ENCODE measurements at regions not wholly inside any gene's neighbourhood (a gene's known extent, or its start where the extent isn't known, plus 50 kb on each side); places are given as distances from the start of the nearest gene placed in this dataset.
"Not testable (repeated sequence)": the region's sequence is repeated elsewhere in the genome, so short reads cannot be mapped to it uniquely, and the experiment has no call there.

GRCh38 chr22:40094485-40094884 lies 83.2 kb upstream of the TNRC6B start:
- no peak for TF ChIP-seq ATF3 (IDR thresholded peaks at IDR 0.05)
- TF ChIP-seq ELF1 (IDR thresholded peaks at IDR 0.05; ENCODE audit: borderline replicate concordance, low read depth), result no peak
- TF ChIP-seq RAD21 (IDR thresholded peaks at IDR 0.05; ENCODE audit: low read depth), result no peak
- TF ChIP-seq REST (IDR thresholded peaks at IDR 0.05; ENCODE audit: low read depth), result no peak
- no peak for TF ChIP-seq SP1 (IDR thresholded peaks at IDR 0.05; ENCODE audit: low read depth)
- TF ChIP-seq JUND (IDR thresholded peaks at IDR 0.05), result no peak
- TF ChIP-seq EGR1 (IDR thresholded peaks at IDR 0.05; ENCODE audit: low read depth), result no peak
- TF ChIP-seq ZBTB33 (IDR thresholded peaks at IDR 0.05; ENCODE audit: extremely low read depth, insufficient replicate concordance, low read length), result no peak
- no peak for TF ChIP-seq POLR2A (IDR thresholded peaks at IDR 0.05; ENCODE audit: borderline replicate concordance, extremely low read depth, insufficient read depth, insufficient read length)
- no peak for TF ChIP-seq ZNF274 (IDR thresholded peaks at IDR 0.05; ENCODE audit: low read depth, low read length)
- TF ChIP-seq EZH2phosphoT487 (IDR thresholded peaks at IDR 0.05; ENCODE audit: borderline replicate concordance), result no peak
- no peak for TF ChIP-seq YY1 (IDR thresholded peaks at IDR 0.05; ENCODE audit: extremely low read depth, insufficient replicate concordance, low read depth, low read length)
- no peak for TF ChIP-seq FOSL1 (IDR thresholded peaks at IDR 0.05; ENCODE audit: low read depth)
- TF ChIP-seq CTCF (IDR thresholded peaks at IDR 0.05 in 2 of 3, conservative IDR thresholded peaks at IDR 0.05 in 1 of 3; ENCODE audit: borderline replicate concordance in 1 of 3, insufficient read depth in 1 of 3, low read depth in 2 of 3, low read length in 2 of 3), result no peak
- TF ChIP-seq CEBPB (IDR thresholded peaks at IDR 0.05; ENCODE audit: low read depth), result no peak
- TF ChIP-seq ZFX (IDR thresholded peaks at IDR 0.05), result no peak
- H2AFZ ChIP-seq (ENCODE audit: low read depth, low read length, poor library complexity, severe bottlenecking), result no peak overlapping the region
- H3K9me2 ChIP-seq (ENCODE audit: insufficient read depth), result no peaks in the 10 kb centered on the region
- no peak overlapping the region for H3K4me3 ChIP-seq (replicated peaks in 1 of 2; ENCODE audit: low read depth in 1 of 2, low read length in 2 of 2)
- H3K27ac ChIP-seq (ENCODE audit: low read depth, low read length), result no peak overlapping the region
- CTCF ChIA-PET, result no interaction called here
- BruUV-seq (replicated peaks), result no TSS peak
- no peaks in the 10 kb centered on the region for H3K27me3 ChIP-seq (ENCODE audit: insufficient read depth, low read length)
- POLR2A ChIA-PET, result no interaction called here
- no peaks in the 10 kb centered on the region for H3K79me2 ChIP-seq (ENCODE audit: insufficient read depth, low read length)
- H3K4me2 ChIP-seq (ENCODE audit: low read length), result no peak overlapping the region
- H3K9ac ChIP-seq (ENCODE audit: low read length), result no peak overlapping the region
- RAD21 ChIA-PET (ENCODE audit: low non-redundant PET in 1 of 2, low total read pairs in 2 of 2, uncharacterized antibody in 2 of 2, unreplicated experiment in 2 of 2), result no interaction called here
- ATAC-seq (no peak), DNase-seq (ENCODE audit: low read depth, low spot score) (no peak)
- no peaks in the 10 kb centered on the region for H3K9me3 ChIP-seq (ENCODE audit: control insufficient read depth in 1 of 2, insufficient read depth in 1 of 2, low read depth in 1 of 2, low read length in 2 of 2)
- H4K20me1 ChIP-seq (ENCODE audit: insufficient read depth), result no peaks in the 10 kb centered on the region
- no peaks in the 10 kb centered on the region for H3K36me3 ChIP-seq (ENCODE audit: control insufficient read depth in 1 of 2, insufficient read depth in 2 of 2, low read length in 2 of 2)
- intact Hi-C loops (cut with micrococcal nuclease), result no loop called here
- no peaks in the 10 kb centered on the region for H3K4me1 ChIP-seq (ENCODE audit: control insufficient read depth in 1 of 2, insufficient read depth in 2 of 2, low read length in 2 of 2)

GRCh38 chr22:40099887-40100286 lies 77.8 kb upstream of the TNRC6B start:
- H3K79me2 ChIP-seq (ENCODE audit: insufficient read depth, low read length); H3K27ac ChIP-seq (ENCODE audit: low read depth, low read length); H3K9me2 ChIP-seq (ENCODE audit: insufficient read depth); RAD21 ChIA-PET (ENCODE audit: low non-redundant PET in 1 of 2, low total read pairs in 2 of 2, uncharacterized antibody in 2 of 2, unreplicated experiment in 2 of 2); POLR2A ChIA-PET; H3K4me3 ChIP-seq (replicated peaks in 1 of 2; ENCODE audit: low read depth in 1 of 2, low read length in 2 of 2); H3K27me3 ChIP-seq (ENCODE audit: insufficient read depth, low read length); H3K4me1 ChIP-seq (ENCODE audit: control insufficient read depth in 1 of 2, insufficient read depth in 2 of 2, low read length in 2 of 2); H2AFZ ChIP-seq (ENCODE audit: low read depth, low read length, poor library complexity, severe bottlenecking); ATAC-seq; H3K36me3 ChIP-seq (ENCODE audit: control insufficient read depth in 1 of 2, insufficient read depth in 2 of 2, low read length in 2 of 2); DNase-seq (ENCODE audit: low read depth, low spot score); H3K9ac ChIP-seq (ENCODE audit: low read length); BruUV-seq (replicated peaks); H4K20me1 ChIP-seq (ENCODE audit: insufficient read depth); intact Hi-C loops (cut with micrococcal nuclease); H3K4me2 ChIP-seq (ENCODE audit: low read length); CTCF ChIA-PET; H3K9me3 ChIP-seq (ENCODE audit: control insufficient read depth in 1 of 2, insufficient read depth in 1 of 2, low read depth in 1 of 2, low read length in 2 of 2): not testable (repeated sequence)
